Embryonic facial prominence (tissue), 1 donor: ENCODE measurements at regions not wholly inside any gene's neighbourhood (a gene's known extent, or its start where the extent isn't known, plus 50 kb on each side); places are given as distances from the start of the nearest gene placed in this dataset.
"Not testable (repeated sequence)": the region's sequence is repeated elsewhere in the genome, so short reads cannot be mapped to it uniquely, and the experiment has no call there.

Source experiments
- DNase-seq: peaks from one replicate; pipeline ENCODE4 v3.0.0-alpha.2; 2016; ENCODE audit errors: extremely low spot score

DNA sequence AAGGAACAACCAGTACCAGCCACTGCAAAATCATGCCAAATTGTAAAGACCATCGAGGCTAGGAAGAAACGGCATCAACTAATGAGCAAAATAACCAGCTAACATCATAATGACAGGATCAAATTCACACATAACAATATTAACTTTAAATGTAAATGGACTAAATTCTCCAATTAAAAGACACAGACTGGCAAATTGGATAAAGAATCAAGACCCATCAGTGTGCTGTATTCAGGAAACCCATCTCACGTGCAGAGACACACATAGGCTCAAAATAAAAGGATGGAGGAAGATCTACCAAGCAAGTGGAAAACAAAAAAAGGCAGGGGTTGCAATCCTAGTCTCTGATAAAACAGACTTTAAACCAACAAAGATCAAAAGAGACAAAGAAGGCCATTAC, 97.6 kb downstream of the GPX5 start:
- DNase-seq = not testable (repeated sequence)

DNA sequence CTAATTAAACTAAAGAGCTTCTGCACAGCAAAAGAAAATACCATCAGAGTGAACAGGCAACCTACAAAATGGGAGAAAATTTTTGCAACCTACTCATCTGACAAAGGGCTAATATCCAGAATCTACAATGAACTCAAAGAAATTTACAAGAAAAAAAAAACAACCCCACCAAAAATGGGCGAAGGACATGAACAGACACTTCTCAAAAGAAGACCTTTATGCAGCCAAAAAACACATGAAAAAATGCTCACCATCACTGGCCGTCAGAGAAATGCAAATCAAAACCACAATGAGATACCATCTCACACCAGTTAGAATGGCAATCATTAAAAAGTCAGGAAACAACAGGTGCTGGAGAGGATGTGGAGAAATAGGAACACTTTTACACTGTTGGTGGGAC, 100.7 kb downstream of the GPX5 start:
- not testable (repeated sequence) for DNase-seq

DNA sequence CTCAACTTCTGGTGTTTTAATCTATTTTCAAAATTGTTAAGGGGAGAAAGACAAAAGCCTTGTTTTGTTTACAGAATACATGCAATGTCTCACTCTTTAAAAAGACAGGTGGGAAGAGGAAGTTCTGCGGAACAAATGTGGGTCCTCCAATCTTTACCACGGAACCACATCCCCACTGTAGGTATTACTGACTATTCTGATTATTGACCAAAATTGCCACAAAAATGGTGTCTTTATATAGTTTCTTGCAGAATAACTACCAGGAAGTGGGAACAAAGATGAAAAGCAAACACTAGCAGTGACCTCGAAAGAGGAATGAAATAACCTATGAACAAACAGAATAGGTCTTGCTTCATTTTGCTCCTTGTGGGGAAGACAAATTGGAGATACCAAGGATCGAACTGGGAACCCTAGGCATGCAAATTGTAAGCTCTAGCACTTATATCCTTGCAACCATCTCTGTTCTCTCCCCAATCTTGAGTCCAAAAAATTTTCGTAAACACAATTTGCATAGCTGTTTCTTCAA, 106.7 kb downstream of the GPX5 start:
- DNase-seq = no peak

DNA sequence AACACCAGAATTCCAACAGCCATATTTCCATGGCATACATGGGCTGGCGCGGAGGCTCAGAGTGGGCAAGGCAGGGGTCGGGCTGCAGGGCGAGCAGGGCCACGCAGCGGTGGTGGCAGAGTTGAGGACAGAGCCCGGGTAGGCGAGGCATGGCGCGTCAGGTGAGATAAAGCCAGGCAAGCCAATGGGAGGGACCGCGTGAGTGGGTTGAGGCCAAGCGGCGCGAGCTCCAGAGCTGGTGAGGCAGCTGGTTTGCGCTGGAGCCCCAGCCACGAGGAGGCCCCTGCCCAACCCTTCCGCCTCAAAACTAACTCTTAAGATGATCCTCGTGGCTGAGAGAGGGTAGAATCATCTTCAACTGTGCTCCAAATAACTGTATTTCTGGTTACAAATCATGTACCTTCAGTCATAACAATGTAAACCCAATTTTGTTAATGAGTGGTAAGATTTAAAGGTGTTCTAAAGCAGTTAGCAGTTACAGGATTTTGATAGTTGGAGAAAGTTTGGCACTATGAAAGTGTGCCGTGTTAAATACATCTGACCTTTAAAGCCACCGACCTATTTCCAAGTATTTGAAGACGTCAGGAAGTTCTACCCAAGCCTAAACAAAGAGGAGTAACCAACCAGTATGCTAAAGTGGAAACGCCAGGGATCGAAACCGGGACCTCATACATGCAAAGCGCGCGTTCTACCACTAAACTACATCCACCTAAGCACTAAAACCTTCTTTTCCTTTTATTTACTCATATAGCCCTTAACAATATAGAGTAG, 107.9 kb downstream of the GPX5 start:
- no peak for DNase-seq

DNA sequence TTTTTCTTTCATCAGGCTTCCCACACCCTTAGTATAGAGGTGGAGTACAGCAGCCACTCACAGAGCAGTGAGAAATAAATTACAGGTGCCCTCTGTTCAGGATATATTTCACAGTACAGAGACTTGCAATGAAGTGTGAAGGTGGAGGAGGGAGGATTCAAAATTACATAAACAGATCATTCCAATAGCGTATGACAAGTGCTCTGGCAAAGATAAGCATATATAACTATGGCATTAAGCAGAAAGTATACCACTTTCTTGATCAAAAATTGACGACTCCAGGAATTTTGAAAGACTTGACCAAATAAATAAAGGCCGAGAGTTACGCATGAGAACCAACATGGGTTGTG, 108.7 kb downstream of the GPX5 start:
- no peak for DNase-seq

DNA sequence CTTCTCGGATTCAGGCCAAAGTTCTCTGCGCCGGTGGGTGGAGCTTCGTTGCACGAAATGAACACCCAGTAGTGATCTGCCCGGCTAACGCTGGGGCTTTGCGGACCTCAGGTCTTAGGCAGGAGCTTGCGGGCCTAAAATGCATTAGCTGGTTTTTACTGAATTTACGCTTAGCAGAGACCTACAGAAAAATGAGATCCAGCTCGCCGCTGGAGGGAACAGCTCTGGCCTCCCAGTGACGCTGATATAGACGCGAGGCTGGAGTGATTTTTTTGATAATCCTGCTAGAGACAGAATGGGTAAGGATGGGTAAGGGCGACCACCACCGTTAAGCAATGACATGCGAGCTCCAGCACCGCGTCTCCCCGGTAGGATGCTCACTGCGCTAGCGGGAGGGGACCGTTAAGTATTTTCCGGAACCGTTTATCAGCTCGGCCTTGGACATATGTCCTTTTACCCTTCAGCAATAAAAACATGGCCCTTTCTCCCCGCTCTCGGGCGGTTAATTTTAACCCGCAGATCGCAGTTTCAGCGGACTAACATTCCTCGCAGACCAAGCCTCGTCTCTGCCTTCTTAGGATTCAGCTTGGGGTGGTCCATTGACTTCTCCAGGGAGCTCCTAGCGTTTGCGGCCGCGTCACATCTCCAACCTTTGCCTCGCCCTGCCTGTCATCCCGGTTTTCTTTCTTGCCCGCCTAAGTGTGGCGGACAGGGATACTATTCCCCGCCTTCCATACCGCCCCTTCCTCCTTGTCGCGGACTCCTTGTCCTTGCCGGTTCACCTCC, 109.3 kb downstream of the GPX5 start:
- DNase-seq = no peak

DNA sequence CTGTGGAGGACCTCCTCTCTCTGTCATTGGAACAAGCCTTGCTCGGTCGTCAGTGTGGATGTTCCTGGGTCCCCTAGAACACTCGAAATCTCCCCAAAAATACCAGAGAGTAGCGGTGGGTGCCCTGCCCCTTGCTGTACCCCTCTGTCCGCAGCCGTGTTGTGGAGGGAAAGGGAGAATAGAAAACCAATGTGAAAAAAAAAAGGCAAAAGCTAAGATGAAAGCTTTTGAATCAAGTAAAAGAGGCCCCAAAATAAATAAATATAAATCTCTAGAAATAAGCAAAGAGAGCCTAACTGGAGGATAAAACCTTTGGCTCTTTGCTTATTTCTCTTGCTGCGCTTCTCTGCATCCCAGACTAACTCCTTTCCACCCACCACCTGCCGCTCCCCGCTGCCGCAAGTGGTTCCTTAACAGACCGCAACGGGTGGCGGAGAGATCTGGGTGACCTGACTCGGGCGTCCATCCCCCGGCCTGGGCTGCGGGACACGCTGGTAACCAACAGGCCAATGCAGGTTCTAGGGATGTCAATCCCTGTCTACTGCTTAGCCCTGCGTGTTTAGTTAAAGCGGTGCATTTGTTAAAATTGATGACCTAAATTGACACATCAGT, 110.0 kb downstream of the GPX5 start:
- DNase-seq = no peak

DNA sequence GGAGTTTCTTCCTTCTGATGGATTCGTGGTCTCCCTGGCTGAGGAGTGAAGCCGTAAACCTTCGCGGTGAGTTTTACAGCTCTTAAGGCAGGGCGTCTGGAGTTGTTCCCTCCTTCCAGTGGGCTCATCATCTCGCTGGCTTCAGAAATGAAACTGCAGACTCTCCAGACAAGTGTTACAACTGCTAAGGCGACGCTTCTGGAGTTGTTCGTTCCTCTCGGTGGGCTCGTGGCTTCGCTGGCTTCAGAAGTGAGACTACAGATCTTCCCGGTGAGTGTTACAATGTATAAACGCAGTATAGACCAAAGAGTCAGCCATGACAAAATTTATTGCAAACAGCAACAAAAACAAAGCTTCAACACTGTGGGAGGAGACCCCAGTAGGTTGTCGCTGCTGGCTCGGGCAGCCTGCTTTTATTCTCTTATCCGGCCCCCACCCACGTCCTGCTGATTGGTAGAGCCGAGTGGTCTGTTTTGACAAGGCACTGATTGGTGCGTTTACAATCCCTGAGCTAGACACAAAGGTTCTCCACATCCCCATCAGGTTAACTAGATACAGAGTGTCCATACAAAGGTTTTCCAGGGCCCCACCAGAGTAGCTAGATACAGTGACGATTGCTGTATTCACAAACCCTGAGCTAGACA, 113.2 kb downstream of the GPX5 start:
- no peak for DNase-seq

DNA sequence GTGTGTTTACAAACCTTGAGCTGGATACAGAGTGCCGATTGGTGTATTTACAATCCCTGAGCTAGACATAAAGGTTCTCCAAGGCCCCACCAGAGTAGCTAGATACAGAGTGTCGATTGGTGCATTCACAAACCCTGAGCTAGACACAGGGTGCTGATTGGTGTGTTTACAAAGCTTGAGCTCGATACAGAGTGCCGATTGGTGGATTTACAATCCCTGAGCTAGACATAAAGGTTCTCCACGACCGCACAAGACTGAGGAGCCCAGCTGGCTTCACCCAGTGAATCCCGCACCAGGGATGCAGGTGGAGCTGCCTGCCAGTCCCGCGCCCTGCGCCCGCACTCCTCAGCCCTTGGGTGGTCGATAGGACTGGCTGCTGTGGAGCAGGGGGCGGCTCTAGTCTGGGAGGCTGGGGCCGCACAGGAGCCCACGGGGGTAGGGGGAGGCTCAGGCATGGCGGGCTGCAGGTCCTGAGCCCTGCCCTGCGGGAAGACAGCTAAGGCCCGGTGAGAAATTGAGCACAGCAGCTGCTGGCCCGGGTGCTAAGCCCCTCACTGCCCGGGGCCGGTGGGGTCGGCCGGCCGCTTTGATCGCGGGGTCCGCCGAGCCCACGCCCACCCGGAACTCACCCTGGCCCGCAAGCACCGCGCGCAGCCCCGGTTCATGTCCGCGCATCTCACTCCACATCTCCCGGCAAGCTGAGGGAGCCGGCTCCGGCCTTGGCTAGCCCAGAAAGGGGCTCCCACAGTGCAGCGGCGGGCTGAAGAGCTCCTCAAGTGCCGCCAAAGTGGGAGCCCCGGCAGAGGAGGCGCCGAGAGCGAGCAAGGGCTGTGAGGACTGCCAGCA, 114.0 kb downstream of the GPX5 start:
- DNase-seq = not testable (repeated sequence)

DNA sequence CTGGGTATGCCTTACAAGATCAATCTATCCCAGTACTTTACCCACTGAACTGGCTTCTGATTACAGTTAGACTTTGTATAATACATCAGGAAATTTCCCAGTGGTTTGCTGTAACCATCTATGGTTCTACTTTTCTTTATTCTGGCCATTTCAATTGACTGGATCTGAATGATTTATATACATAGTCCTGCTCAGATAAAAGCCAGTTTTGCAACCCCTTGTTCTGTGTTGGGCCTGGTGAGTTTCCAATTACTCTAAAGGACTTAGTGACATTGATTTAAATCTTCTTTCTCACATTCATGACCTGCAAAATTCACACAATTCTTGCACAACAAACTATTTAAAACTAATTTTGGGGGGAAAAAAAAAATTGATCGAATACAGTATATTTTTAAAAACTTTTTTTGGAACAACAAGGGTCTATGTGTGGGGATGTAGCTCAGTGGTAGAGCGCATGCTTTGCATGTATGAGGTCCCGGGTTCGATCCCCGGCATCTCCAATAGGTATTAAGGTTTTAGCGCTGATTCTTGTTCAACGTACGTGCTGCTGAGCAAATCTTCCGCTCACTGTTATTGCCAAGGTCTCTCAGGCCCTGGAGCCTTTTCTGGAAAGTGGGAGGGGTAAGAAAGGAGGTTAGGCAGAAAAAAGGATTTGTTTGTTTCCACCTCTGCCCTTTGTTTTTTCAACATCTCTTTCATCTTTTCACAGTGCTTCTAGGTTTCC, 117.5 kb downstream of the GPX5 start:
- no peak for DNase-seq

DNA sequence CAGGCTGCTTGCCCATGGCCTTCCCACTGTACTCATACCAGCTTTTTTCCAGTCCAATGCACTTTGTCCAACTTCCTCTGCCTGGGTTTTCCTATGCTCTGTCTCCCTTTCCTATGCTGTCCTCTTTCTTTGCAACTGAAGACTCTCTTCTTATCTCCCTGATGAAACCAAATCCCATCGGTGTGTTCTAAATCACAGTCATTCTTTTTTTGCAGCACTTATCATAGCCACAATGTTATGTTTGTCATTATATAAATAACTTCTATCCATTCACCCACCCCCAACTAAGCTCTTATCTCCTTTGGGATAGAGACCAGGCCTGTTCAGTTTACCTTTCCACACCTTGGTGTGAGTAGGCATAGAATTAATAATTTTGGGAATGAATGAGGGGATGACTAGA, 121.0 kb downstream of the GPX5 start:
- no peak for DNase-seq

DNA sequence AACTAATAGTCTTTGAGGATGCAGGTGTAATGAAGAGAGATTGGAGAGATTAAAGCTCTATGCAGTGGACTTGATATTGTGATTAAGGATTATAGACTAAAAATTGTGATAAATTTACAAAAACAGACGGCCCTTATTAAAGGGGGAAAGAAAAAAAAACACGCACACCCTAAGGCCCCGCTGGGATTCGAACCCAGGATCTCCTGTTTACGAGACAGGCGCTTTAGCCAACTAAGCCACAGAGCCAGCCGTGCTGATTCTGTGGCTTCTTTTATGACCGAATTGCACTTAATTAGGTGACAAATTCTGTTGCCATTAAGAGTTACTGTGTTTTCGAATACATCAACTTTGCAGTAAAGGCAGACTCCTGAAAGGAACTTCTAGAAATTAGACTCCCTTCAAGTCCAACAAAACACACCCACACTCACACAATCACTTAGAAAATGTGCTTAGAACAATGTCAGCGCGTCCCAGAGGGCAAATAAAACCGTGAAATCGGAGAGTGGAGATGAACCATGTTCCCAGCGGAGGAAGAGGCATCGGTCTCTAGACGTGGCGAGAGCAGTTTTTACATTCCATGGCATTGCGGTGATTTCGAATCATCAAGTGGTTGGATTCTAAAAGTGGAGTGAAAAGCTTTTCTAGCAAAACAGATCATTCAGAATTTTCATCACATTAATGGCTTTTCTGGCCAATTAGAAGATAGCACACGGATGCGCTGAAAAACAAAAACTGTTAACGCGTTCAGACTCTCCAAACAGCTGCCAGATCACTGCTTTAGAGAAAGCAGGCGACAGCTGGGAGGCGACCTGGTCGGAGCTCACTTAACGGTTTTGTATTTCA, 122.6 kb downstream of the GPX5 start:
- DNase-seq = no peak

DNA sequence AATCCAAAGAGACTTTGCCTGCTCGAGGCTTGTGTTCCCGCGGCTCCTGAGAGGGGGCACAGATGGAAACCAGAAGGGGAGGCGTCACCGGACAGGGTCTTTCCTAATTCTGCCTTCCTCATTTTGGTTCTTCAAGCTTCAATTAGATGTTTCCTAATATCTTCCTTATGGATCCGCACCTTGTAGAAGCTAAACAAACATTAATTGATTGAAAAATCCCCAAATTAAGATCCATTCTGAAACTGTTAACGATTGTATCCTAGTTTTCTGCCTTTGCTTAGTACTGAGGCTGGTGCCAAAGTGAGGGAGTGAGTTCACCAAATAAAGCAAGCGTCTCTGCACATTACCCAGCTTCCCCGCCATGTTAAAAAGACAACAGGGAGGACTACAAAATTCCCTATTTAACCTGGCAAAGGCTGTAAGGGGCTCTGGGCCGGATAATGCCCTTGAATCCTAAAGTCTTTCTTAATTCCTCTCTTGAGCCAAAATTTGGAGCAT, 123.2 kb downstream of the GPX5 start:
- no peak for DNase-seq

DNA sequence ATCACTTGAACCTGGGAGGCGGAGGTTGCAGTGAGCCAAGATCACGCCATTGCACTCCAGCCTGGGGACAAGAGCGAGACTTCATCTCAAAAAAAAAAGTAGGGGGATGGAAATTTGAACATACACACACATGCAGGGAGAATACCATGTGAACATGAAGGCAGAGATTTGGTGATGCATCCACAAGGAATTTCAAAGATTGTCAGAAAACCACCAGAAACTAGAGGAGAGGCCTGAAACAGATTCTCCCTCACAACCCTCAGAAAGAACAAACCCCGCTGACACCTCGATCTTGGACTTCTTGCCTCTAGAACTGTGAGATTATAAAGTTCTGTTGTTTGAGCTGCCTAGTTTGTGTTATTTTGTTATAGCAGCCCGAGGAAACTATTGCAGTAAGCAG, 125.5 kb downstream of the GPX5 start:
- DNase-seq = no peak

DNA sequence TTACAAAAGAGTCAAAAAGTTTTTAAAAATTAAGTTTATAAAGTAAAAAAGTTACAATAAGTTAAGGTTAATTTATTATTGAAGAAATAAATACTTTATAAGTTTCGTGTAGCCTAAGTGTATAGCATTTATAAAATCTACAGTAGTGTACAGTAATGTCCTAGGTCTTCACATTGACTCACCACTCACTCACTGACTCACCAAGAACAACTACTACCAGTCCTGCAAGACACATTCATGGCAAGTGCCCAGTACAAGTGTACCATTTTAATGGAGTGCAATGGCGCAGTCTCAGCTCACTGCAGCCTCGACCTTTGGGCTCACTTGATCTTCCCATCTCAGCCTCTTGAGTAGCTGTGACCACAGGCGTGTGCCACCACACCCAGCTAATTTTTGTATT, 128.2 kb downstream of the GPX5 start:
- DNase-seq = no peak

DNA sequence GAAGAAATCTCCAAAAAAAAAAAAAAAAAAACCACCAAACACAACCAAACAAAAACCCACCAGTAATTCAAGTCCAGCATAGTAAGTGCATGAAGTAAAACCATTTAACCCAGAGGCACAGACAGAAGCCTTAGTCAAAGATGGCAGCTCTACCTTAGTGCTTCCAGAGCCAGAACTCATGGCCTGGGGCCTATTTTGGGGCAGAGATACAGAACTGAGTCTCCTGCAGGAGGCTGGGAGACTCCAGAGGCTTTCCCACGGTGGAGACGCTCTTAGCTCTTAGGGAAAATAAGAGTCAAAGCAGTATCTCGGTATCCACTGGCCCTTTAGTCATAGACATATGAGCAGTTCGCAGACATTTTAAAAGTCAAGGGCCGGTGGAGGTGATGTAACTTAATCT, 129.5 kb downstream of the GPX5 start:
- DNase-seq = no peak

DNA sequence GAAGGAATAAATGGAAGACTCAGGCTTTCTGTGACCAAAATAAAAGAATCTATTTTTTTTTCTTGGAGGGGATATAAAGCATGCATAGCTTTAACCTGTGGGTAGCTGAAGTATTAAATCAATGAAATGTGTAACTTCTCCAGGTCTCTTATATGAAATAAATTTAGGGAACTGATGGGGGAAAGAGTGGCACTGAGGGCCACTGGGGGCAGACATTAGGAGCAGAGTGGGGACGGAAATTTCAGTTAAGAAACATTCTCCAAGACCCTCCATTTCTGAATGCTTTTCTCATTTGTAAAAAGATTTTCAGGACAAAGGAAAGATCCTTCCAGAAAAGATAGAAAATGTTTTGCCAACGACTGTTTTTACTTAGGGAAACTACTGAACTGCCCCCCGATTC, 131.0 kb downstream of the GPX5 start:
- no peak for DNase-seq

DNA sequence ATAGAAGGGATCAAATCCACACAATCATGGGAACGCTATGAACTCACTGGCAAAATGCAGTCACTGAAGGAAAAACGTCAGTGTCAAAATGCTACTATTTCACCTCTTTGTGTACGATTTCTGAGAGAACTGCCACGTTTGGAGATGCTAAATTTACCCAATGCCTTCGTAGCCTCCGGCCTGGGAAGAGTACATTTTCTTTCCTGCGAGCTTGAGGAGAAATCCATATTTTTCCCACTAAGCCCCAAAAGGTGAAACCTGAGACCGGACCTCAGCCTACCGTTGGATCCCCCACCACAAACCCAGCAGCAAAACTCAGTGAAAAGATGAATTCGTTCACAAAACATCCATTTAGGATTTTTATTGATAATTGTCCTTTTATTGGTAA, 131.7 kb downstream of the GPX5 start:
- DNase-seq = no peak

DNA sequence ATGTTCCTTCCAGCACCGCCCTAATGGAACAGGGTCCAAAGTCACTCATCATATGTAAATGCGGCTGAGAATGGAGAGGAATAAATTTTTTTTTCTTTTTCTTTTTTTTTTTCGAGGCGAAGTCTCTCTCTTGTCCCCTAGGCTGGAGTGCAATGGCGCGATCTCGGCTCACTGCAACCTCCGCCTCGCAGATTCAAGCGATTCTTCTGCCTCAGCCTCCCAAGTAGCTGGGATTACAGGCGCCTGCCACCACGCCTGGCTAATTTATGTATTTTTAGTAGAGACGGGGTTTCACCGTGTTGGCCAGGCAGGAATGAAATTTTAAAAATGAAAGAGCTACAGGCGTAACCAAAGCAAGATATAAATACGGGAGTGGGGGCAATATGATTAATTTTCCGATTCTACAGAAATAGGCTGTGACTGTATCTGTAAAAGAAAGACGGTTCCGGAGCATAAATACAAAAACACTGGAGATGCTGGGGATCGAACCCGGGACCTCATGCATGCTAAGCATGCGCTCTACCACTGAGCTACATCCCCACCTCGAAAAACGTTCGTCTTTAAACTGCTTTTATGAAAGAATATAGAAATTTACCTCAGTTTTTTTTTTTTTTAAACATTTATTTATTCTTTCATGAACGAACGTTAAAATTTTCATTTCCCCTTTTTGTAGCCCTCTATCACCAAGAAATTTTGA, 132.2 kb downstream of the GPX5 start:
- peak; percentile 65 for DNase-seq
